GM12891 (cell line): ENCODE measurements at regions not wholly inside any gene's neighbourhood (a gene's known extent, or its start where the extent isn't known, plus 50 kb on each side); places are given as distances from the start of the nearest gene placed in this dataset.

Experiments
- POLR2A ChIP-seq: IDR thresholded peaks from 2 replicates; pipeline ENCODE4 v1.6.1; 2011; ENCODE audit warnings: low read depth, low read length, control low read depth
- POLR2AphosphoS5 ChIP-seq: IDR thresholded peaks from 2 replicates; pipeline ENCODE4 v1.6.1; 2011; ENCODE audit warnings: low read depth, low read length, control low read depth
- POU2F2 ChIP-seq: IDR thresholded peaks from 2 replicates; pipeline ENCODE4 v1.6.1; 2011; ENCODE audit warnings: low read depth, mild to moderate bottlenecking, control low read depth, low read length, moderate library complexity
- TAF1 ChIP-seq: IDR thresholded peaks from 2 replicates; pipeline ENCODE4 v1.6.1; 2011; ENCODE audit warnings: low read depth, low read length, control low read depth

DNA sequence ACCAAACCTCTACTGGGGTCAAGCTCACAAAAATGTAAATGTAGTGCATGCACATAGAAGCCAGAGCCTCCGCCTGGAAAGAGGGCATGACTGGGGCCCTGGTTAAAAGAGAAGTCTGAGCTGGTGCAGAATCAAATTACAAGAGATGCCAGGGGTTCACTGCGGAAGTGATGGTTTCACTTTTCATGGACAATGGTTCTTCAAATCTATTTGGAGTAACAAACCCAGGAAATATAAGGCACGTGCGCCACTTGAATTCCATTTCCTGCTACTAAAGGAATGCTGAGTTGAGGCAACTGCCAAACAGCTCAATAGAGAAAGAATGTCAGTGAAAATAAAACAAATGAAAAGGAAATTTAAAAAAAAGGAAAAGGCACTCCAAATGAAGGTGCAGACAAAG lies 79.8 kb downstream of the FUNDC1 start:
- TF ChIP-seq POLR2A: no peak
- no peak for TF ChIP-seq POLR2AphosphoS5
- TF ChIP-seq TAF1: no peak
- TF ChIP-seq POU2F2: no peak
